OCI-LY7 (cell line): ENCODE measurements at regions not wholly inside any gene's neighbourhood (a gene's known extent, or its start where the extent isn't known, plus 50 kb on each side); places are given as distances from the start of the nearest gene placed in this dataset.

Source experiments
- CTCF ChIP-seq: fragments of 200-600 bp; sonication (generic); conservative IDR thresholded peaks from 2 replicates; pipeline ENCODE4 v1.5.1; 2014; ENCODE audit warnings: mild to moderate bottlenecking, antibody characterized with exemption, low read length, moderate library complexity, mixed read lengths
- EZH2phosphoT487 ChIP-seq: fragments of 200-600 bp; sonication (generic); IDR thresholded peaks from 2 replicates; pipeline ENCODE4 v1.6.1; 2018; ENCODE audit warnings: low read depth, borderline replicate concordance, mild to moderate bottlenecking, mixed run types, antibody characterized with exemption, low read length, moderate library complexity, mixed read lengths

- TF ChIP-seq CTCF (no peak), EZH2phosphoT487 (no peak)
Observed at GRCh38 chr10:118809357-118810220, 54.8 kb upstream of the CACUL1 start.
